ENCODE measurements at regions not wholly inside any gene's neighbourhood (a gene's known extent, or its start where the extent isn't known, plus 50 kb on each side); places are given as distances from the start of the nearest gene placed in this dataset.
"Not testable (repeated sequence)": the region's sequence is repeated elsewhere in the genome, so short reads cannot be mapped to it uniquely, and the experiment has no call there.

DNA sequence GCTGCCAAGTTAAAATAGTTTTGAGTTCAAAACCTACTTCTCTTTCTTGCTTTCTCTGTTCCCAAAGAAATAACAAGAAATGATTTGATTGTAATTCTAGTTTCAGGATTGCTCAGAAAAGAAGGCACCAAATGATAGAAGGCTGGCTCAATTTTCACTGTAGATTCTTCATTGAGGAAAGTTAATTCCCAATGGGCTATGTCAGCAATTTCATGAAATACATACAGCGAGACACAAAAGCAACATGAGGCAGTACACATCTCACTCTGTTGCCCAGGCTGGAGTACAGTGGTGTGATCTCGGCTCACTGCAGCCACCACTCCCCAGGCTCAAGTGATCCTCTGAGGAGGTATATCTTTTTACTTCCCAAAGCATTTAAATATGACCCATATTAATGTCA lies 1659.9 kb upstream of the C9orf72 start:
- Mint-ChIP-seq H3K27ac (no peak overlapping the region), H3K9me3 (peaks cover 6 to 8% of the 10 kb centered on the region in 2 donors), H3K4me1 (no peaks in the 10 kb centered on the region), H3K4me3 (no peak overlapping the region), H3K27me3 (no peaks in the 10 kb centered on the region)
- ATAC-seq = no peak
- DNase-seq = no peak

DNA sequence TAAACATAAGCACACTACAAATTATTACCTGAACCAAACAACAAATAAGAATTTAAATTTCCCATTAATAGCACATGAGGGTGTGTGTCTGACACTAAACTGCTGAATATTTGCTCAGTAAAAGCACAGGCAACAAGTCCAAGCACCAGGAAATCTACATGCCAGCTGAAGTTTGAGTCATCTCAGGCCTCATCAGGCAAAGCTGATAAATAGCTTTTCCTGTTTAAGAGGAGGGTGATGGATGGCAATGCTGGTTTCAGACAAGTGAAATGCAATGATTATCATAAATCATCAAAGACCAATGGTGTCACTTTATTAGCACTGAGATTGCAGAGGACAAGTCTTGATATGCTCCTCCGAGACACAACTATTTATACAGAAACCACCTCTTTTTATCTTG lies 1668.0 kb upstream of the C9orf72 start:
- Mint-ChIP-seq H3K4me3 (no peak overlapping the region), H3K9me3 (no peaks in the 10 kb centered on the region), H3K27ac (no peak overlapping the region), H3K27me3 (no peaks in the 10 kb centered on the region), H3K4me1 (no peaks in the 10 kb centered on the region)
- DNase-seq = no peak
- no peak for ATAC-seq

- no peak overlapping the region for H3K4me3 Mint-ChIP-seq
- no peak for ATAC-seq
- no peak overlapping the region for H3K27ac Mint-ChIP-seq
- H3K27me3 Mint-ChIP-seq = no peaks in the 10 kb centered on the region
- no peaks in the 10 kb centered on the region for H3K9me3 Mint-ChIP-seq
- DNase-seq = no peak
- no peaks in the 10 kb centered on the region for H3K4me1 Mint-ChIP-seq
Measured at GRCh38 chr9:29245351-29245750, 1672.1 kb upstream of the C9orf72 start.

DNA sequence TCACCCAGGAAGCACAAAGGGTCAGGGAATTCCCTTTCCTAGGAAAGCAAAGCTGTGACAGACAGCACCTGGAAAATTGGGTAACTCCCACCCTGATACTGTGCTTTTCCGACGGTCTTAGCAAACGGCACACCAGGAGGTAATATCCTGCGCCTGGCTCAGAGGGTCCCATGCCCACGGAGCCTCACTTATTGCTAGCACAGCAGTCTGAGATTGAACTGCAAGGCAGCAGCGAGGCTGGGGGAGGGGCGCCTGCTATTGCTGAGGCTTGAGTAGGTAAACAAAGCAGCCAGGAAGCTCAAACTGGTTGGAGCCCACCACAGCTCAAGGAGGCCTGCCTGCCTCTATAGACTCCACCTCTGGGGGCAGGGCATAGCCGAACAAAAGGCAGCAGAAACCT lies 1697.1 kb upstream of the C9orf72 start:
- peaks cover 5 to 16% of the 10 kb centered on the region in 2 donors for H3K9me3 Mint-ChIP-seq
- H3K27ac Mint-ChIP-seq, H3K4me3 Mint-ChIP-seq, DNase-seq, H3K27me3 Mint-ChIP-seq, ATAC-seq, H3K4me1 Mint-ChIP-seq: not testable (repeated sequence)

GRCh38 chr9:29282121-29282520 lies 1708.8 kb upstream of the C9orf72 start:
- no peak for DNase-seq
- Mint-ChIP-seq H3K4me3 (no peak overlapping the region), H3K27me3 (no peaks in the 10 kb centered on the region), H3K4me1 (no peaks in the 10 kb centered on the region), H3K27ac (no peak overlapping the region), H3K9me3 (no peaks in the 10 kb centered on the region)
- no peak for ATAC-seq

GRCh38 chr9:29285818-29286217 lies 1712.5 kb upstream of the C9orf72 start:
- Mint-ChIP-seq H3K27me3 (no peaks in the 10 kb centered on the region), H3K27ac (no peak overlapping the region), H3K9me3 (peaks cover 0 to 9% of the 10 kb centered on the region in 2 donors), H3K4me3 (no peak overlapping the region), H3K4me1 (no peaks in the 10 kb centered on the region)
- ATAC-seq (no peak), DNase-seq (no peak)

GRCh38 chr9:29289365-29289764 lies 1716.1 kb upstream of the C9orf72 start:
- Mint-ChIP-seq H3K4me3 (no peak overlapping the region), H3K27me3 (no peaks in the 10 kb centered on the region), H3K27ac (no peak overlapping the region), H3K9me3 (peaks cover 0 to 18% of the 10 kb centered on the region in 2 donors), H3K4me1 (no peaks in the 10 kb centered on the region)
- ATAC-seq (no peak), DNase-seq (no peak)

DNA sequence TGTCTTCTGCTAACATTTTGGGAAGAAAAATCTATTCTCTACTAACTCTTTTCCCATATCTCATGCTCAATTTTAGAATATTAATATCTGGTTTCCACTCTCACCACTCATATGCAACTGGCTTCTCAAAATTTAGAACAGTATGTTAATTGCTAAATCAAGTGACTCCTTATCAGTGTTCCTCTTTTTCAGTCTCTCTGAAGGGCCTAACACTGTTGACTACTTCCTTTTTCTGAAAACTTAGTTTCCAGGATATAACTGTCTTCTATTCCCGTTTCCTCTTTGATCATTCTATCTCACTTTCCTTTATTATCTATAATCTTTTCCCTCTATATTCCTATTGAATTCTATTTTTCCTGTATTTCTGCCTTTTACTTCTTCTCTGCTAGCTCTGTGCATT lies 1717.2 kb upstream of the C9orf72 start:
- DNase-seq (no peak), ATAC-seq (no peak)
- Mint-ChIP-seq H3K4me3 (no peak overlapping the region), H3K27ac (no peak overlapping the region), H3K9me3 (peaks cover 0 to 18% of the 10 kb centered on the region in 2 donors), H3K27me3 (no peaks in the 10 kb centered on the region), H3K4me1 (no peaks in the 10 kb centered on the region)

DNA sequence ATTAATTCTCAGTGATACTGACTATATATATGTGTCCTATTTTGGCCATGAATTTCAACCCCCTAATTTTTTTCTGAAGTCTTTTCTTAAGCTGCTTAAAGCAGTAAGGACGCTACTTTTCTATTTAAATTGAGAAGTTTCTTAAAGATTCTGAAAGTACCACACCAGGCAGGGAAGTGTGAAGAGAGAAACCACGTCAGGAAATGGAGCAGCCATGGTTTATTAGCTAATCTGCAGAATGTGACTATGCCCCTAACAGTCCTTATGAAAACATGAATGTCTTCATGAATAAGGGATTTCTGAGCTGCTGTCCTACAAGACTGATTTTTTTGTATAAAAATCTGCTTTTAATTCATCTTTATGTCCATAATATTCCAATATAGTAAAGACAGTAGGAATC lies 1724.3 kb upstream of the C9orf72 start:
- H3K9me3 Mint-ChIP-seq = peaks cover 4 to 12% of the 10 kb centered on the region in 2 donors
- DNase-seq = no peak
- H3K4me3 Mint-ChIP-seq = no peak overlapping the region
- no peaks in the 10 kb centered on the region for H3K4me1 Mint-ChIP-seq
- no peak for ATAC-seq
- H3K27ac Mint-ChIP-seq = no peak overlapping the region
- H3K27me3 Mint-ChIP-seq = no peaks in the 10 kb centered on the region

GRCh38 chr9:29311221-29311620 lies 1737.9 kb upstream of the C9orf72 start:
- H3K27ac Mint-ChIP-seq = no peak overlapping the region
- H3K4me3 Mint-ChIP-seq = no peak overlapping the region
- no peak for ATAC-seq
- peaks cover 0 to 5% of the 10 kb centered on the region in 2 donors for H3K9me3 Mint-ChIP-seq
- H3K4me1 Mint-ChIP-seq = no peaks in the 10 kb centered on the region
- DNase-seq = no peak
- no peaks in the 10 kb centered on the region for H3K27me3 Mint-ChIP-seq

DNA sequence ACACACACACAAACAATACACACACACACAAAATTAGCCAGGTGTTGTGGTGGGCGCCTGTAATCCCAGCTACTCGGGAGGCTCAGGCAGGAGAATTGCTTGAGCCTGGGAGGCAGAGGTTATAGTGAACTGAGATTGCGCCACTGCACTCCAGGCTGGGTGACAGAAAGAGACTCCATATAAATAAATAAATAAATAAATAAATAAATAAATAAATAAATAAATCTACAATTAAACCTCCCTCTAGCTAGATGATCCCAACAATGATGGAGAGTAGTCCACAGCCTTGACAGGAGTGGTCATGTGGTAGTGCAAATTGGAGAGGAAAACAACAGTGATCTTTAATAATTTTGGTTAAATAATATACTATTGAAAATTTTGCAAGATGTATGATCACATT lies 1739.0 kb upstream of the C9orf72 start:
- Mint-ChIP-seq H3K9me3 (peaks cover 0 to 3% of the 10 kb centered on the region in 2 donors), H3K4me3 (no peak overlapping the region), H3K4me1 (no peaks in the 10 kb centered on the region), H3K27me3 (no peaks in the 10 kb centered on the region), H3K27ac (no peak overlapping the region)
- ATAC-seq (no peak), DNase-seq (no peak)

GRCh38 chr9:29319736-29320513 lies 1746.6 kb upstream of the C9orf72 start:
- H3K4me1 Mint-ChIP-seq = no peaks in the 10 kb centered on the region
- H3K27me3 Mint-ChIP-seq = no peaks in the 10 kb centered on the region

GRCh38 chr9:29322240-29322639 lies 1749.0 kb upstream of the C9orf72 start:
- no peaks in the 10 kb centered on the region for H3K27me3 Mint-ChIP-seq
- DNase-seq = no peak
- H3K4me3 Mint-ChIP-seq = no peak overlapping the region

More at GRCh38 chr9:29319736-29320513, 1746.6 kb upstream of the C9orf72 start:
- ATAC-seq (no peak), DNase-seq (no peak)
- Mint-ChIP-seq H3K9me3 (peaks cover 0 to 7% of the 10 kb centered on the region in 2 donors), H3K4me3 (no peak overlapping the region), H3K27ac (peak overlapping the region; percentile 1 to 82)

DNA sequence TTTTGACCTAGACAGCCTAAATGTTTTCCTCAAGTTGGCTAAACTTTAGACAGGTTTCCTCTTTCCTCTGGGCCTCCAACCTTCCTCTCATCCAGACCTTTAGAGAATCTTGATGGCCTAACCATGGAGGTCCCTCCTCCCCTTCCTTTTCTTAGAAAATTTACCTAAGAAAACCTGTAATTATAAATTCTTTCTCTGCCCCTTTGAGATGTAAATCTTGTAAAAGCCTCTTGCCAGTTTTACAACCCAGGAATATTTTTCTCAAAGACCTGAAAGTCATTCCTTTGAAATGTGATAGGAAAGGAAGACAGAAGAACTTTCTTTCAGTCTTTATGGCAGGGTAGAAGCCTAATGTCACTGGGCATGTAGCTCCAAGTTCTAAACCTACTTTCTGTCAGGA lies 1752.6 kb upstream of the C9orf72 start:
- Mint-ChIP-seq H3K9me3 (peaks cover 0 to 7% of the 10 kb centered on the region in 2 donors), H3K27me3 (no peaks in the 10 kb centered on the region), H3K4me1 (no peaks in the 10 kb centered on the region), H3K27ac (no peak overlapping the region), H3K4me3 (no peak overlapping the region)
- ATAC-seq (no peak), DNase-seq (no peak)

More at GRCh38 chr9:29322240-29322639, 1749.0 kb upstream of the C9orf72 start:
- Mint-ChIP-seq H3K27ac (peak overlapping the region in 1 of 2 donors; percentile 47), H3K9me3 (peaks cover 0 to 7% of the 10 kb centered on the region in 2 donors), H3K4me1 (no peaks in the 10 kb centered on the region)
- no peak for ATAC-seq

DNA sequence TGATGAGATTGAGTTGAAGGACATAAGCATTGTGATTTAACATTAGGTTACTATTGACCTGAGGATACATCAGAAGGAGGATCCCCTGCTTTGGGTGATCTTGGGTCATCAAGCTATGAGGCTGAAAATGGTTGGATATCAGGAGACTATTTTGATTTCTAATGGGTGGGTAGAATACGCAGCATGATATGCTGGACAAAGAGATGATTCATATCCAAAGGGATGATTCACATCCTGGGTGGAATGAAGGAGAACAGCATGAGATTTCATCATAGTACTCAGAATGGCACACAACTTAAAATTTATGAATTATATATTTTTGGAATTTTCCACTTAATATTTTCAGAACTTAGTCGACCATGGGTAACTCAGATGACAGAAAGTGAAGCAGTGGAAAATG lies 1759.5 kb upstream of the C9orf72 start:
- H3K27ac Mint-ChIP-seq = no peak overlapping the region
- H3K4me1 Mint-ChIP-seq = no peaks in the 10 kb centered on the region
- no peak overlapping the region for H3K4me3 Mint-ChIP-seq
- H3K27me3 Mint-ChIP-seq = no peaks in the 10 kb centered on the region
- no peaks in the 10 kb centered on the region for H3K9me3 Mint-ChIP-seq
- DNase-seq = no peak
- no peak for ATAC-seq

- no peak for ATAC-seq
- H3K27ac Mint-ChIP-seq = no peak overlapping the region
- no peaks in the 10 kb centered on the region for H3K9me3 Mint-ChIP-seq
Measured at GRCh38 chr9:29336281-29336680, 1763.0 kb upstream of the C9orf72 start.

DNA sequence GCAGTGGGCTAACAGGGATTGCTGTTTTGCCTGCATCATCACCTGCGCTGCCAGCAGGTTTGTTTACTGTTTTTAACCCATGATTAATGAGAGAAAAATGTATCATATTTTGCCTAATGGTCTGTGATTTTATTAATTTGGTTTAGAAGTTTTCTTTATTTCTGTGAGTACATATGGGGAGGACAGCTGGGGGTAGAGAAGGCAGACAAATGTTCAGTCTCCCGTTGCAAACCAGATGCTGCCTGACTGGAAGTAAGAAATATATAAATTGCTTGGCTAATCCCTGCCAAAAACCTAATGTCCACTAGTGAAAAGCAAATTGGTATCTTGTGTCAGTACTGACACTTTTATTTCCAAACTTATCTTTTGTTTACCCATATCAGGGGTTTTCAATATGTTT lies 1766.1 kb upstream of the C9orf72 start:
- no peaks in the 10 kb centered on the region for H3K27me3 Mint-ChIP-seq
- no peak overlapping the region for H3K27ac Mint-ChIP-seq
- ATAC-seq (no peak), DNase-seq (no peak)
- no peak overlapping the region for H3K4me3 Mint-ChIP-seq
- H3K4me1 Mint-ChIP-seq = no peaks in the 10 kb centered on the region
- no peaks in the 10 kb centered on the region for H3K9me3 Mint-ChIP-seq

More at GRCh38 chr9:29336281-29336680, 1763.0 kb upstream of the C9orf72 start:
- DNase-seq = no peak
- H3K4me3 Mint-ChIP-seq = no peak overlapping the region
- H3K4me1 Mint-ChIP-seq = no peaks in the 10 kb centered on the region
- no peaks in the 10 kb centered on the region for H3K27me3 Mint-ChIP-seq

All from stimulated activated naive CD8-positive, alpha-beta T cell treated with anti-CD3 and anti-CD28 coated beads, Interleukin-15, amount 100 ng/mL, for 72 hours (primary cell).